T follicular helper cell (primary cell): ENCODE measurements at regions not wholly inside any gene's neighbourhood (a gene's known extent, or its start where the extent isn't known, plus 50 kb on each side); places are given as distances from the start of the nearest gene placed in this dataset.

Experiments used
- DNase-seq: peaks from one replicate; pipeline ENCODE4 v3.0.0-alpha.2; 2020; ENCODE audit warnings: low read depth

DNA sequence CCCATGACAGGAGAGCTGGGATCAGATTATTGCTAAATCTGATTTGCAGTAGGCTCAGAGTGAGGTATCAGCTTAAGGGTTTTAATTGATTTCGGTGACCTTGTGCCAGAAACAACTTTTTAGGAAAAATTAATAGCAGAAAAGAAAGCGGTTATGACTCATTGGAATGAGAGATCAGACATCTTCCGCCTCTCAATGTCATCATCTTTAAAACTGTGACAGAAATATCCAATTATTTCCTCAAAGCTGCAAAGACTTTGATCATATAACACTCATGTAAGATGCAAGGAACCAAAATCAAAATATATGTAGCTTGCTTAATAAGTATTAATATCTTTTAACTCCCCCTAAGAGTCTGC lies 190.1 kb upstream of the FOXF1 start:
- DNase-seq = no peak

DNA sequence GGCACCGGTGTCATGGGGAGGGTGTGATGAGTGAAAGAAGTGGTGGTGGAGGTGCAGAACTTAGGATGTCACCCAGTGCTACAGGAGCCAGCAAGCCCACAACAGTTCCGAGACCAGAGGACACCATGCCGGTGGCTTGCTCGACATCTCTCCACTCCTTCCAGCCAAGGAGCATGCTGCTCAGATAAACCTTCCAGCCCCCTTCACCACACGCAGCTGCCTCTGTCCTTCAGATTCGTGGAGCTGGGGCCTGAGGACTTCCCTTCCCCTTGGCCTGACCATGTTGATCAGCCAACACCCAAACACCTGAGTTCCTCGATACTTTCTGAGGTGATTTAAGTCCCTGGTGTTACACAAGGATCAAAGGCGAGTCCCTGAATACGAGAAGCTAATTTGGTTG lies 188.8 kb upstream of the FOXF1 start:
- no peak for DNase-seq

GRCh38 chr16:86322283-86322682 lies 188.0 kb upstream of the FOXF1 start:
- no peak for DNase-seq

GRCh38 chr16:86322806-86323205 lies 187.5 kb upstream of the FOXF1 start:
- no peak for DNase-seq

GRCh38 chr16:86324320-86324719 lies 186.0 kb upstream of the FOXF1 start:
- no peak for DNase-seq

DNA sequence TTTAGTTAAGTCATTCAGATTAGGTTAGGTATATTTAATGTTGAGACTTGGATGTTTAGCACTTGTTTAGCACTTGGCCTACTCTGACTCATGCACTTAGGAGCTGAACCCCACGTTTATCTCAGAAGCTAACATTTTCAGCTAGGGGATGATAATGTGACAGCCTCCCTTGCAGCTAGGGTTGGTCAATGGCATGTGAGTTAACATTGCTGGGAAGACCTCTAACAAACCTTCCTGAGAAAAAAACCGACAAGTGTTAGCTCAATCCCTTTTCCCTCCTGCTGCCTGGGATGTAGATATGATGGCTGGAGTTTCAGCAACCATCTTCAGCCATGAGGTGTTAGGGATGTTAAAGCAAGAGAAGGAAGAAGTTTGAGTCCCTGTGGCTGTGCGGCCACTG lies 185.0 kb upstream of the FOXF1 start:
- no peak for DNase-seq

GRCh38 chr16:86325895-86326294 lies 184.4 kb upstream of the FOXF1 start:
- DNase-seq = no peak

- DNase-seq = no peak
Observed at GRCh38 chr16:86327321-86327720, 183.0 kb upstream of the FOXF1 start.

DNA sequence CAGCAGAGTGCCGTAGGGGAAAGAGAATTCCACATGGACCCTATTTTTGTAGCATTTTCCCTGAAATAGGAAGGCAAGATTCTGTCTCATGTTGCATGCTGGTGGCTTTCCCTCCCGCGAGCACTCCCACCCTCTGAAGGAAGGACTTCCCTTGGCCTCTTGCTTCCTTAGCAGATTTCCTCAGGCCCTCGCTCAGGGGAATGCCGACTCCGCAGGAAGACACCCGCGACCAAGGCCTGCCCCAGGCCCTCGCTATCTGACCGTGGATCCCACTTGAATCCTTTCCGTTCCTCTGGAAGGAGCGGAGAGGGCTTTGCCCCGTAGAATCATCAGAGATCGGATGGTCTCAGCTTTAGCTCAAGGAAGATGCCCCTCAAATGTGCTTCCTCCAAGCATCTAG lies 179.4 kb upstream of the FOXF1 start:
- DNase-seq = no peak

GRCh38 chr16:86334079-86334635 lies 176.2 kb upstream of the FOXF1 start:
- no peak for DNase-seq

- DNase-seq = no peak
Observed at GRCh38 chr16:86335266-86336172, 174.8 kb upstream of the FOXF1 start.

GRCh38 chr16:86337138-86337537 lies 173.2 kb upstream of the FOXF1 start:
- no peak for DNase-seq

- no peak for DNase-seq
Observed at GRCh38 chr16:86337581-86338402, 172.5 kb upstream of the FOXF1 start.

- no peak for DNase-seq
Observed at GRCh38 chr16:86338403-86339115, 171.8 kb upstream of the FOXF1 start.

- no peak for DNase-seq
Observed at GRCh38 chr16:86342161-86342834, 168.0 kb upstream of the FOXF1 start.

DNA sequence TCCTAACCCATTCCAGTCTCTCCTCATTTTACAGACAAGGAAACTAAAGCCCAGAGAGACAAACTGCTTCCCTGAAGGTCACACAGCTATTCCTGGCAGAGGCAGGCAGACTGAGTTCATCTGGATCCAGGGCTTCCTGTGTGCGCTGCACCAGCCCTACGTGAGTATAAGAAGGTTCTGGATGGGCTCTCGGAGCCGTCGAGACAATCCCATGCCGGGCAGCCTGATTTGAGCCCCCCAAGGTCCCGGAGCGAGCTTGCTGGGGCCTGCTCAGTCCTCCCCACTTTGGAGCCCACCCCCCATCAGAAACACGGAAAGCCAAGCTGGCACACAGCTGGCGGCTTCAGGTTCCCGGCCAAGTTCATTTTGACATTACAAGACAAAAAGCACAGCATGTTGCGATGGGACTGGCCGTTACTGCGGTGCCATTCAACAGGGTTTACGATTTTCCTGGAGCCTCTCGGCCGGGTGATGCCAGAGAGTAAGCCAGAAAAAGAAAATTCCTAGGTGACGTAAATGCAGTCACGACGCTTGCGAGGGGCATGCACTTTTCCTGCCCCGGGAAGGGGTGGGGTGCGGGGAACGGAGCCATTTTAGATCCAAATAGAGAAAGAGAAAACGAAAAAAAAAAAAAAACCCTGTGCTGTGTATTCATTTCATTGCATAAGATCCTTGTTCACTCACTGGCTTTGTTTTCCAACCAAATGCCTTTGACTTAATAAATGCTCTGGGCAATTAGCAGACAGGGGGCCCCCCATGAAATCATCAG lies 167.1 kb upstream of the FOXF1 start:
- DNase-seq = no peak

GRCh38 chr16:86343796-86344585 lies 166.3 kb upstream of the FOXF1 start:
- no peak for DNase-seq

- no peak for DNase-seq
Observed at GRCh38 chr16:86344586-86344871, 165.8 kb upstream of the FOXF1 start.

DNA sequence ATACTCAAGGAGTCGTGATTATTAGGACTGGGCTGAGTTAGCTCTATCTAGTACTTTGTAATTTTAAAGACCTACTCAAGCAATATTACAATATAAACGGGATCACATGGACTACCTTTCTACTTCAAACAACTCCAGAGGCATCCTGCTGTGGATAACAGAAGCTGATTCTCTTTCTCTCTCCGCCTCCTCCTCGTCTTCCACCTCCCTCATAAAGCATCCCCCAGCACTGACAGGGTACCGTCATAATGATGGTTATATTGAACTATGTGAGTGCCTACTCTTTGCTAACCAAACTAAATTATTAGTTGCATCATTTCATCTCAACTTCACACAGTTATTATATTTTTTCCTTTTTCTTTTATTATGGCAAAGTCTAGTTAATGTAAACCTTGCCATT lies 165.4 kb upstream of the FOXF1 start:
- DNase-seq = no peak

- DNase-seq = no peak
Observed at GRCh38 chr16:86345516-86345915, 164.8 kb upstream of the FOXF1 start.
